Coronary artery (tissue), 2 donors: ENCODE measurements at regions not wholly inside any gene's neighbourhood (a gene's known extent, or its start where the extent isn't known, plus 50 kb on each side); places are given as distances from the start of the nearest gene placed in this dataset.

Experiments used
- DNase-seq: peaks from one replicate; pipeline ENCODE4 v3.0.0-alpha.2; 2017; ENCODE audit warnings: low spot score
- H3K27ac ChIP-seq, 2 donors: fragments of 200-600 bp; sonication (generic); one replicate each; pipeline ENCODE4 v1.5.1; 2016 to 2019
- H3K4me3 ChIP-seq: fragments of 200-600 bp; sonication (generic); 2 replicates; pipeline ENCODE4 v1.5.1; 2016; ENCODE audit warnings: mild to moderate bottlenecking, moderate library complexity
- TF ChIP-seq, protein P1 (sequence below): fragments of 200-600 bp; sonication (generic); IDR thresholded peaks from one replicate; pipeline ENCODE4 v1.5.1; 2019; ENCODE audit warnings: antibody characterized with exemption

DNA sequence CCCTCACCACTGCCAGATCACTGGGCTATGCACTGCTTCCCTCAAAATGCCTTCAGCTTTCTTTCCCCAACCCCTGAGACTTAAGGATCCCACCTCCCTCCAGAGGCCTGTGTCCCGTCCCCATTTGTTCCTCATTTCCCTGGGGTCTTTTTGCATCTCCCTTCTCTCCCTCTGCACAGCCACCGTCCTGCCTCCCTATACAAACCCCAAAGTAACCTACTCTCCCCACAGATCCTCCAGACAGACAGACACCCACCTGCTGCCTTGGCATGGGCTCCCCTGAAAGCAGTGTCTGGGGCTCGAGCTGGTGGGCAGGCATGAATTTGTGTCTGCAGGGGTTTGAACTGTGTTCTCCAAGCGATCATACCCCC is 69.4 kb upstream of the TNRC6C start:
- DNase-seq = no peak
- TF ChIP-seq, protein P1, sequence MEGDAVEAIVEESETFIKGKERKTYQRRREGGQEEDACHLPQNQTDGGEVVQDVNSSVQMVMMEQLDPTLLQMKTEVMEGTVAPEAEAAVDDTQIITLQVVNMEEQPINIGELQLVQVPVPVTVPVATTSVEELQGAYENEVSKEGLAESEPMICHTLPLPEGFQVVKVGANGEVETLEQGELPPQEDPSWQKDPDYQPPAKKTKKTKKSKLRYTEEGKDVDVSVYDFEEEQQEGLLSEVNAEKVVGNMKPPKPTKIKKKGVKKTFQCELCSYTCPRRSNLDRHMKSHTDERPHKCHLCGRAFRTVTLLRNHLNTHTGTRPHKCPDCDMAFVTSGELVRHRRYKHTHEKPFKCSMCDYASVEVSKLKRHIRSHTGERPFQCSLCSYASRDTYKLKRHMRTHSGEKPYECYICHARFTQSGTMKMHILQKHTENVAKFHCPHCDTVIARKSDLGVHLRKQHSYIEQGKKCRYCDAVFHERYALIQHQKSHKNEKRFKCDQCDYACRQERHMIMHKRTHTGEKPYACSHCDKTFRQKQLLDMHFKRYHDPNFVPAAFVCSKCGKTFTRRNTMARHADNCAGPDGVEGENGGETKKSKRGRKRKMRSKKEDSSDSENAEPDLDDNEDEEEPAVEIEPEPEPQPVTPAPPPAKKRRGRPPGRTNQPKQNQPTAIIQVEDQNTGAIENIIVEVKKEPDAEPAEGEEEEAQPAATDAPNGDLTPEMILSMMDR = no peak

DNA sequence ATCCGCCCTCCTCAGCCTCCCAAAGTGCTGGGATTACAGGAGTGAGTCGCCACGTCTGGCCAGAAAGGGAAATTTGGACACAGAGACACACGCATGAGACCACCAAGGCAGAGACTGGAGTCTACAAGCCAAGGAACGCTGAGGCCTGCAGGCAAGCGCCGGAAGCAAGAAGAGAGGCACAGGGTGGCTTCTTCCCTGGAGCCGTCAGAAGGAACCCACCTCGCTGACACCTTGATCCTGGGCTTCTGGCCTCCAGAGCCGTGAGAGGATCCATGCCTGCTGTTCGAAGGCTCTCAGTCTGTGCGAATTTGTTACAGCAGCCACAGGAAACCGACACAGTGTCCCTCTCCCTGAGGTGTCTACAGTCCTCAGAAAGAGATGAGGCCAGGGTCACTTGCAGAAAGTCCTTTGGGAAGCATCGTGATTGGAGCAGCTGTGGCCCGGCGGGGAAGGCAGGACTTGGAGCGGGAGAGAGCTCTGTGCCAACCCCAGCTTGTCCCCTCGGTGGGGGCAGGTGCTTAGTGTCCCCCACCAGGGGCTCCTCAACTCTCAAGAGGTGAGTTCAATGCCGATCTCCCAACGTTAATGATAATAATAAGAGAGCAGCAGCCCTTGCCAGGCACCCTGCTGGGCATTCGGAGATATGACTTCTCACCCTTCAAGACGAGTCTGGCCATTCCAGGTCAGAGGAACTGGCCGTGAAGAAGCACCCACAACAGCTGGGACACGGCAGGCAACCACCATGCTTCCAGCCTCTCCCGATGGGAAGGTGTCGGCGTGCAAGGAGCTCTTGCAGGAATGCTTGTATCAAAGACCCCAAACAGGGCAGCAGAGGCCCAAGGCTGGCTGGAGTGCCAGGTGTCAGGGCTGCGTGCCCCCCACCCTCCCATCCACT is 68.4 kb upstream of the TNRC6C start:
- Histone ChIP-seq H3K4me3 (no peak overlapping the region), H3K27ac (no peak overlapping the region)
- TF ChIP-seq, protein P1 = no peak
- no peak for DNase-seq

More for the DNA sequence above, 69.4 kb upstream of the TNRC6C start:
- H3K4me3 ChIP-seq = no peak overlapping the region
- no peak overlapping the region for H3K27ac ChIP-seq

DNA sequence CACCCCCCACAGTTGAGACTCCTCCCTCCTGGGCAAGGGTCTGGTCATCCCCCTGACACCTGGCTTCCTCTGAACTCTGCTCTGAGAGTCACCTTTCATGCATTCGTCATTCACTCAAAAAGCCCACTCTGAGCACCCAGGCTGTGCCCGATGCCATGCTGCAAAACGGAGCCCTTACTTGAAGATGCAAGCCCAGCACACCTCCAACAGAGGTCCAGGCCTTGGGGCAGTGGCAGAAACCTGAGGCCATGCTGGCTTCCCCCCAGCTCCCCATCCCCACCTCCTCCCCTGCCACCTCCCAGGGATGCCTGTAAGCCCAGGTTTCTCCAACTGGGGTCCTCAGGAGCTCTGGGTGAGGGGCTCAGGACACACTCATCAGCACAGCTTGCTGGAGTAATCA is 67.7 kb upstream of the TNRC6C start:
- no peak for DNase-seq
- Histone ChIP-seq H3K4me3 (no peak overlapping the region), H3K27ac (no peak overlapping the region)
- TF ChIP-seq, protein P1 = no peak

DNA sequence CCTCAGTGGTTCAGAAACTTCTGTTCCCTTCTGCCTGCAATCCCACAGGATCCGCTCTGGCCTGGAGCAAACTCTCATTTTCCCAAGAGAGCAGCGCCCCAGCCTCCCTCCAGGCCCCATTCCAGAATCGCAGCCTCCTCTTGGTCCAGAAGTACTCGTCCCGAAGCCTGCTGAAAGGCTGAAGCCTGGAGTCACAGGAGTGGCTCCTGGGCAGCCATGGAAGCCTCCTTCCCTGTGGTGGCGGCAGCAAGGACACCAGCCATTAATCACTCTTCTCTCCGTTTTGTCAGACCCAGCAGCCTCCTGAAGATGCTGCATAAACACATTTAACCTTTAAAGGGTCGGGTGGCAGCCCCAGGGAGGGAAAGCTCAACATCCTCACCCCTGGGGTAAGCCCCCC is 66.9 kb upstream of the TNRC6C start:
- Histone ChIP-seq H3K4me3 (no peak overlapping the region), H3K27ac (no peak overlapping the region)
- no peak for DNase-seq
- TF ChIP-seq, protein P1 = no peak

DNA sequence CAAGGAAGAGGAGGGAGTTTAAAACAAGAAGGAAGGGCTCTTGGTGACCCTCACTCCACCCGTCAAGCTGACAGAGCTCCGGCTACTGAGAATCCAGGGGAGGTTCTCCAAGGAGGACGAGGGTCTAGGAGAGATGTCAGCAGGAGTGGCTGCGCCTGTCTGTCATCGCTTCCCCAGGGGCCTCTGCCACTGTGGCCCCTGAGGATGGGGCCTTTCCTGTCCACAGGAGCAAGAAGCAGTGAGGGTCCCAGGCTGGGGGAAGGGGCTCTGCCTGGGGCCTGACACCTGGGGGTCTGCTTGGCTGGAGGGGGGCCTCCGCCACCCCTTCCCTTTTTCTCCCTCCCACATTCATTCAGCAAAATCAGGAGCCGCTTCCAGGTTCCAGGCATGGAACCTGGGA is 66.5 kb upstream of the TNRC6C start:
- no peak for DNase-seq
- H3K27ac ChIP-seq = no peak overlapping the region
- no peak overlapping the region for H3K4me3 ChIP-seq
- TF ChIP-seq, protein P1 = no peak

DNA sequence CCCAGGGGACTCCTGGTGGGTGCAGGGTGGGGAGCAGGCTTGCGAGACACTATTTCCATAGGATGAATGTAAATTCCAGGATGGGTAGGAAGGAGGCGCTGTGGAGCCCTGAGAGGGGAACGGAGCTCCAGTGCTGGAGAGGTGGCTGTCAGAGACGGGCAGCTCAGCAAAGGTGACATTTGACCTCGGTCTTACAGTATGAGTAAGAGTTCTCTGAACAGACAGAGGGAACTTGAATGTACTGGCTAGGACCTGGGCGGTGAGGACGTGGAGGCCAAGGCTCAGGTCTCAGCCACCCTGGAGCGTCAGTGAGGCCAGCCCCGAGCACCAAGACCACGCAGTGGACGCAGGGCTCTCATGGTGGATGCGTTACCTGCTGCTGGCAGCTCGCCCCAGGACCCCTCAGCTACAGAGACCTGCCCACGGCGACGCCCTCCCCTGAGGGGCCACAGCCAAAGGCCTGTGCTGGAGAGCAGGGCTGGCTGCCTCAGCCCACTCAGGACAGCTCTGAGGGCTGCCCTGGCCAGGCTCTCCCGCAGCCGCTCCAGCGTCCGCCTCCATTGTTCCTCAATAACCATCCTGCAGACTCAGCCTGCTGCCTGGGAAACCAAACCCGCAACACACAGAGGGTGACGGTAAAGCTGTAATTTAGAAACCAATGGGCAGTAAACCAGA is 65.9 kb upstream of the TNRC6C start:
- no peak overlapping the region for H3K4me3 ChIP-seq
- TF ChIP-seq, protein P1 = no peak
- no peak for DNase-seq
- H3K27ac ChIP-seq = no peak overlapping the region
